Endothelial cell of umbilical vein (primary cell): ENCODE measurements at regions not wholly inside any gene's neighbourhood (a gene's known extent, or its start where the extent isn't known, plus 50 kb on each side); places are given as distances from the start of the nearest gene placed in this dataset.

Source experiments
- BruUV-seq: library from RNA; stranded (reverse); fragments of 400-500 nt; replicated peaks from 2 replicates; lab custom pipeline; 2021; lab: Mats Ljungman, UMichigan
- CTCF ChIA-PET: fragments of 300-600, 350-600 bp; sonication (Branson Sonifier 250); formaldehyde crosslinking; loops from one replicate; lab custom pipeline; 2021; ENCODE audit warnings: antibody characterized with exemption, inconsistent platforms; lab: Charles Lee
- POLR2A ChIA-PET: fragments of 300-600, 350-600 bp; sonication (Branson Sonifier 250); formaldehyde crosslinking; loops from one replicate; lab custom pipeline; 2021; ENCODE audit warnings: antibody characterized with exemption, inconsistent platforms; lab: Charles Lee
- DNase-seq: peaks from one replicate; pipeline ENCODE4 v3.0.0-alpha.2; 2011; ENCODE audit warnings: low read depth, low spot score
- FAIRE-seq: peaks from 2 replicates; lab custom pipeline; 2011; peaks lifted over from hg19 to GRCh38; lab: Jason Lieb, UNC
- H2AFZ ChIP-seq: 2 replicates; pipeline ENCODE4 v1.6.0; 2012; ENCODE audit warnings: low read depth, low read length, control low read depth, inconsistent platforms
- H3K27ac ChIP-seq: 2 replicates; pipeline ENCODE4 v1.5.1; 2011; ENCODE audit warnings: low read depth, mild to moderate bottlenecking, control low read depth, low read length, moderate library complexity; ENCODE audit not compliant: insufficient read depth
- H3K27me3 ChIP-seq, 2 experiments: 2 replicates each; pipeline versions ENCODE4 v1.6.0 to v1.6.1; 2011; ENCODE audit warnings: low read length in 2 of 2, mixed read lengths in 1 of 2; ENCODE audit not compliant: control insufficient read depth in 2 of 2, insufficient read depth in 2 of 2
- H3K36me3 ChIP-seq, 2 experiments: 2 replicates in 1 of 2; 3 replicates in 1 of 2; pipeline ENCODE4 v1.5.1; 2011; ENCODE audit warnings: low read length in 2 of 2, mild to moderate bottlenecking in 1 of 2, moderate library complexity in 1 of 2; ENCODE audit not compliant: control insufficient read depth in 2 of 2, insufficient read depth in 2 of 2; ENCODE audit errors: extremely low read depth in 1 of 2
- H3K4me1 ChIP-seq: 3 replicates; pipeline ENCODE4 v1.5.1; 2011; ENCODE audit warnings: mild to moderate bottlenecking, low read length; ENCODE audit not compliant: control insufficient read depth, insufficient read depth; ENCODE audit errors: extremely low read depth
- H3K4me2 ChIP-seq: 2 replicates; pipeline ENCODE4 v1.6.1; 2011; ENCODE audit warnings: low read length, control low read depth, mixed read lengths; ENCODE audit not compliant: insufficient read depth
- H3K4me3 ChIP-seq, 3 experiments: fragments of 200-600 bp in 1 of 3; sonication (generic), shearing (Covaris generic) in 1 of 3; replicated peaks in 1 of 3; 2 replicates each; pipeline ENCODE4 v1.5.1; 2011 to 2016; ENCODE audit warnings: control low read depth in 3 of 3, low read length in 3 of 3, mild to moderate bottlenecking in 2 of 3, inconsistent platforms in 1 of 3, low read depth in 1 of 3, moderate library complexity in 1 of 3; ENCODE audit not compliant: insufficient read depth in 1 of 3
- H3K79me2 ChIP-seq: 2 replicates; pipeline ENCODE4 v1.6.0; 2012; ENCODE audit warnings: low read length, inconsistent platforms; ENCODE audit not compliant: control insufficient read depth, insufficient read depth
- H3K9ac ChIP-seq: replicated peaks from 2 replicates; pipeline ENCODE3; 2011; ENCODE audit warnings: low read length, control low read depth; ENCODE audit not compliant: insufficient read depth; ENCODE audit errors: extremely low read depth
- H3K9me1 ChIP-seq: replicated peaks from 3 replicates; pipeline ENCODE4 v1.6.0; 2011; ENCODE audit warnings: mild to moderate bottlenecking, low read length; ENCODE audit not compliant: control insufficient read depth, insufficient read depth; ENCODE audit errors: extremely low read depth
- H3K9me3 ChIP-seq: replicated peaks from 2 replicates; pipeline ENCODE4 v1.5.1; 2012; ENCODE audit warnings: low read length, inconsistent platforms; ENCODE audit not compliant: control insufficient read depth, insufficient read depth
- H4K20me1 ChIP-seq: replicated peaks from 2 replicates; pipeline ENCODE3; 2011; ENCODE audit warnings: mild to moderate bottlenecking, low read length; ENCODE audit not compliant: control insufficient read depth, insufficient read depth; ENCODE audit errors: extremely low read depth
- CTCF ChIP-seq, 2 donors: IDR thresholded peaks; 1 replicate in 1 of 2; 2 replicates in 1 of 2; pipeline ENCODE4 v1.5.1; 2011; ENCODE audit warnings: low read length in 2 of 2, mild to moderate bottlenecking in 2 of 2, moderate library complexity in 2 of 2, control low read depth in 1 of 2, inconsistent platforms in 1 of 2, low read depth in 1 of 2; ENCODE audit not compliant: insufficient read depth in 1 of 2; ENCODE audit errors: extremely low read depth in 1 of 2
- EZH2 ChIP-seq: IDR thresholded peaks from 2 replicates; pipeline ENCODE4 v1.6.1; 2012; ENCODE audit warnings: borderline replicate concordance, low read depth, mild to moderate bottlenecking, moderate library complexity, low read length, inconsistent platforms; ENCODE audit not compliant: severe bottlenecking
- FOS ChIP-seq: IDR thresholded peaks from 2 replicates; pipeline ENCODE4 v1.6.1; 2011; ENCODE audit warnings: mild to moderate bottlenecking, low read length, moderate library complexity, borderline replicate concordance; ENCODE audit not compliant: insufficient read depth
- GATA2 ChIP-seq: IDR thresholded peaks from 2 replicates; pipeline ENCODE4 v1.7.0; 2011; ENCODE audit warnings: low read depth, mild to moderate bottlenecking, moderate library complexity, mixed read lengths, low read length; ENCODE audit not compliant: insufficient read length, insufficient read depth
- JUN ChIP-seq: IDR thresholded peaks from 2 replicates; pipeline ENCODE4 v1.6.1; 2011; ENCODE audit warnings: borderline replicate concordance, low read depth; ENCODE audit not compliant: insufficient read length, insufficient read depth
- MAX ChIP-seq: IDR thresholded peaks from 2 replicates; pipeline ENCODE4 v1.6.1; 2011; ENCODE audit not compliant: insufficient read depth, insufficient read length
- MYC ChIP-seq: IDR thresholded peaks from one replicate; pipeline ENCODE4 v1.6.1; 2011; ENCODE audit warnings: mild to moderate bottlenecking, low read depth, low read length
- POLR2A ChIP-seq: IDR thresholded peaks from 2 replicates; pipeline ENCODE4 v1.6.1; 2012; ENCODE audit warnings: low read depth, mild to moderate bottlenecking, control low read depth, low read length
- POLR2AphosphoS5 ChIP-seq: IDR thresholded peaks from 2 replicates; pipeline ENCODE4 v1.6.1; 2012; ENCODE audit warnings: low read depth, mild to moderate bottlenecking, control low read depth, low read length, moderate library complexity; ENCODE audit not compliant: insufficient read depth
- dilution Hi-C: fragments of 300-500 bp; cut with MboI; formaldehyde crosslinking; loops from one replicate; pipeline ENCODE4 v1.15.0; 2019; ENCODE audit warnings: low sequenced_read_pairs; ENCODE audit not compliant: extremely low pct_ligation_motif_present
- intact Hi-C: fragments of 100-400 bp; cut with micrococcal nuclease; formaldehyde crosslinking; loops from one replicate; pipeline ENCODE4 v1.10.0; 2022

GRCh38 chr13:50453188-50453587 is 390.3 kb downstream of the DLEU7 start:
- BruUV-seq, result no TSS peak
- no peaks in the 10 kb centered on the region for H3K27me3 ChIP-seq
- ChIA-PET CTCF (interaction anchor here (3.2 kb wide), 1 partner anchor 10 kb away, joined by 12 read pairs; no protein-coding TSS in a partner anchor), POLR2A (interaction anchor here (0.6 kb wide), 1 partner anchor 329 kb away, joined by 9 read pairs; no protein-coding TSS in a partner anchor)
- no peak overlapping the region for H2AFZ ChIP-seq
- no peaks in the 10 kb centered on the region for H3K9me1 ChIP-seq
- H4K20me1 ChIP-seq, result no peaks in the 10 kb centered on the region
- no peaks in the 10 kb centered on the region for H3K36me3 ChIP-seq
- intact Hi-C loops, result no loop called here
- DNase-seq (peak; percentile 33), FAIRE-seq (no peak)
- dilution Hi-C loops, result no loop called here
- H3K9ac ChIP-seq, result no peak overlapping the region
- H3K4me1 ChIP-seq, result peaks cover 16% of the 10 kb centered on the region
- H3K27ac ChIP-seq, result no peak overlapping the region
- TF ChIP-seq MYC, result no peak
- no peak for TF ChIP-seq CTCF (IDR thresholded peaks at IDR 0.05; ENCODE audit: extremely low read depth in 1 of 2, insufficient read depth in 1 of 2, low read depth in 1 of 2, low read length in 2 of 2)
- no peak for TF ChIP-seq MAX
- TF ChIP-seq GATA2, result no peak
- no peak for TF ChIP-seq EZH2
- TF ChIP-seq JUN, result no peak
- TF ChIP-seq FOS, result no peak
- TF ChIP-seq POLR2AphosphoS5, result no peak
- TF ChIP-seq POLR2A, result no peak
- no peak overlapping the region for H3K4me3 ChIP-seq
- H3K79me2 ChIP-seq, result no peaks in the 10 kb centered on the region
- H3K4me2 ChIP-seq, result no peak overlapping the region
- H3K9me3 ChIP-seq, result no peaks in the 10 kb centered on the region
